HG02623 (cell line): ENCODE measurements at regions not wholly inside any gene's neighbourhood (a gene's known extent, or its start where the extent isn't known, plus 50 kb on each side); places are given as distances from the start of the nearest gene placed in this dataset.

Experiments used
- ATAC-seq: cut with Tn5 transposase; IDR thresholded peaks from one replicate; pipeline ENCODE4 v1.9.1; 2021; ENCODE audit warnings: moderate library complexity; ENCODE audit not compliant: unreplicated experiment

DNA sequence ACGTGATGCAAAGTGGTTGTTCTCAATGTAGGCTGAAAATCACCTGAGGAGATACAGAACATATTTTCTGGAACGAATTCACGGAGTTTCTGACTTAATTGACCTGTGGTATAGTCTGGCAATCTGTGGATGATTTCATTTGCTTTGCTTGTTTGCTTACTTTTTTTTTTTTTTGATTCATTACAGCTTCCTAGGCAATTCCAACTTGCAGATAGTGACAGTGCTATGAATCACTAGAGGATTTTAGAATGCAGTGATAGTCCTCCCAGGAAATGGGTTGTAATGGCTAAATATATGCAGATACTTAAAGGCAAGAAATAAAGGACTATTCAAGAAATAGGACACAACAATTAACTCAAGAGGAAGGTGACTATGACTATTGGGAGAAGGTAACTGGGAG, 1378.1 kb upstream of the PRMT6 start:
- ATAC-seq, result no peak

DNA sequence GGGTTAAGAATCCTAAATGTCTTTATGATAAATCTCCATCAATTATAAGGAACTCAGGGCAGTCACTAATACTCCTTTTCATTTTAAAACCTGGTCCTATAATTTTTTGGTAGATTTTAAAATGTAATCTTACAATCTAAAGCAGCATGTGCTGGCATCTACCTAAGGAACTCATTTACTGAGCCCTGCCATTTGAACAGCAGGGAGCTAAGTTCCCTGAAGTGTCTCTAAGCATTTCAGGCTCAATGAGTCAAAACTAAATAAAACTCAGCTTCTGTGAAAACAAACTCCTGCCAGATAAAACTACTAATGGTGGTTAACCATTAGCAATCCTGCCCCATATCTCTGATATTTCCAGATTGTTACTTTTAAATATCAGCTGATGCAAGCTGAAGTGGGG, 1371.8 kb upstream of the PRMT6 start:
- ATAC-seq, result no peak

DNA sequence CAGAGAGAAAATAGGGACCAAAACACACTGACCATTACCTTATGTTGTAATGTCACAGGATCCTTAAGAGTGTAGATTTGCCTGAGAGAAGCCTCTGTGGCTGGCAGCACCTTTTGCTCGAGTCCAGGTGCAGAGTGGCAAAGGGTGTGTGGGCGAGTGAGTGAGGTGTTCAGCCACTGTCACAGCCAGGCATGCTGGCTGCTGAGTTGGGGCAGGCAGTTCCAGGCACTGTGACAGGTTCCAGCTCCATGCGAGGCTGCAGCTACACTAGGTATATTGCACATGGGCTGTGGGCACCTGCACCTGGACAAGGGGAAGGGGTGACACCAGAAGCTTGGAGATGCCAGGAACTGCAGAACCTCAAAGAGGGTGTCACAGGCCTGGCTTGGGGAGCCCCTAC, 1370.4 kb upstream of the PRMT6 start:
- no peak for ATAC-seq

DNA sequence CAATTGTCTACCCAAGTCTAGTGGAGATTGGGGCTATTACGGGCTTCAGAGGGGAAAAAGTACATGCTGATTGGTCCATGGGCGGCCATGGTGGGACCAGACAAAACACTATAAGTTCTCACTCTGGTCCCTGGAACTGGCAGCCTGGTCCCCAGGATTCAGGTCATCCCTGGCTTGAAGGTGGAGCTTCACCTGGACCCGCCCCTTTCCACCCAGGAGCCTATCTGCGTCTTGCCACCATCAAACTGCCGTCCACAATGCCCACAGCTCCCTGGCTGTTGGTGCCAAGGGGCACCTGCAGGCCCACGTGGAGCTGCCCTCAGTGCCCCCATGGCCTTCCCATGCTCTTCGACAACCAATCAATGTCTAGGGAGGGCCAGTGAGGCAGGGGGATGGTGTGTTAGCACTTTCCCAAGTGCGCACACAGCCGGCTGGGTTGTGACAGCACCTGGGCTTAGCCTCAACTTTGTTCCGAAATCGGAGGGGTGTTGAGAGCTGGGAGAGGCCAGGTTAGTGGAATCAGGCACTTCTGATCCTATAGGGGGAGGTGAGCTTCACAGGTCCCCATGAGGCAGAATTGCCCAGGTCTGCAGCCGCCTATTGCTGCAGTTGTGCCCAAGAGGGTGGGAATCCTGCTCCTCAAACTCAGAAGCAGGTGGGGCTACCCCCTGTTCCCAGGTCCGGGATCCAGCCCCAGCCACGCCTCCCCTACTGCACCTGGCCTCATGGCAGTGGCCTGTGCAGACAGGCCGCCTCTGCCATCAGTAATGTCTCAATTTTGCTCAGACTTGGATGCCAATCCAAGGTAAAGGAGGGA, 1369.4 kb upstream of the PRMT6 start:
- ATAC-seq, result no peak

DNA sequence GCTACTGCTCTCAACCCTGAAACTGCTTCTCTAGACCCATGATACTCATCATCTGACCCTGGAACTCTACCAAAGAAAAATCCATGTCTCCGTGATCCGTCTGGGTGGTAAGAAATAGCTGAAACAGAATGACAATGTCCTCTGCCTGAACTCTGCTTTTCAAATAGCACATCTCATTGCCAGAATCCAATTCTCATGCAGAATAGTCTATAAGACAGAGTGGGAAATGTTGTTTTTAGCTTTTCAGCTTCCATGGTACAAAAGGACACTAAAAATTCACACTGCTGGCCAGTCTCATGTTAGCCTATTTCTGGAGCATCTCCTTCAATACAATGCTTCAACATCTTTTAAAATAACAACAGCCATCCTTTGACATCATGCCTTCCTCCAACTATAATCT, 1355.8 kb upstream of the PRMT6 start:
- ATAC-seq, result no peak

DNA sequence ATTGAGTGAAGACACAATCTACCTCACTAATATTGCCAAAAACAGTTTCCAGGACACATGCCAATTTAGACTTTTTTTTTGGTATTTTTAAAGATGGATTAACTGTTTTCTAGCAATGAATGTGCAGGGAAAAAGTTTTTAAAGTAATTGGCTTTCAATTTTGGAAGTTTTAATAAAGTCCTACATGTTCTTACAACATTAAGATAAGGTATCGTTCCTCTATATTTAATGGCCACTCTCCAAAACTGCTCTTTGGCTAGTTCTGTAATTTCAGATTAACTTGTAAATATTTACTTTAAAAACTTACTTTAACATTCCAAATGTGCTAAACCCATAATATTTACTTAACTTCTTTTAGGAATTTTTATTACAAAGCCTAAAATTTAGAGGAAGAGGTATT, 1332.2 kb upstream of the PRMT6 start:
- ATAC-seq, result no peak

DNA sequence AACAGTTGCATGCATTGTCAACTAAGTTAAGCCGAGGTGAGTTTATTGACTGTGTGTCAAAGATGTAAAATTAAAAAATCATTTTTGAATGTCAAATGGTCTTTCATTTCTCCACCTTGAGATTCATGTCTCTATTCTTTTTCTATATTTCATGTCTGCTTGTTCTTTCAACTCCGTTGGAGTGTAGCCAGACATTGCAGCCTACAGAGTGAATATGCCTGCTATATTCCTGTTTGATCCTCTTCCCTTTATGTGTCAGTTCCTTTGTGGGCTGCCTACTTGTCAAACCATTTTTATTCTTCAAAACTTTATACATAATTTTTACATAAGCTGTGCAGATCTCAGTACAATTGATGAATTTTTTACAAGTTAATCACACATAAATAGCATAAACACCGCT, 1325.8 kb upstream of the PRMT6 start:
- ATAC-seq, result no peak

DNA sequence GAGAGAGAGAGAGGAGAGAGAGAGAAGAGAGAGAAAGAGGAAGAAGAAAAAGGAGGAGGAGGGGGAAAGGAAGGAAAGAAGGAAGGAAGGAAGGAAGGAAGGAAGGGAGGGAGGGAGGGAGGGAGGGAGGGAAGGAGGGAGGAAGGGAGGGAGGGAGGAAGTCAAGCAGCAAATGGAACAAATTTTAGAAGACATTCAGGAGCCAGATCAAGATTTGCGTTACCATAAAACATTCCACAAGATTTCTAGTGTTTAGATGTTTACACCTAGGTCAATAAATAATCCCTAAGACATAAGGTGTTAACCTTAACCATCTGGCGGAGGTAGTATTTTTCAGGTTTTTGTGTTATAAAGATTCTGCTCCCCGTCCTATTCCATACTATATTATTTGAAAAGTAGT, 1320.1 kb upstream of the PRMT6 start:
- no peak for ATAC-seq

DNA sequence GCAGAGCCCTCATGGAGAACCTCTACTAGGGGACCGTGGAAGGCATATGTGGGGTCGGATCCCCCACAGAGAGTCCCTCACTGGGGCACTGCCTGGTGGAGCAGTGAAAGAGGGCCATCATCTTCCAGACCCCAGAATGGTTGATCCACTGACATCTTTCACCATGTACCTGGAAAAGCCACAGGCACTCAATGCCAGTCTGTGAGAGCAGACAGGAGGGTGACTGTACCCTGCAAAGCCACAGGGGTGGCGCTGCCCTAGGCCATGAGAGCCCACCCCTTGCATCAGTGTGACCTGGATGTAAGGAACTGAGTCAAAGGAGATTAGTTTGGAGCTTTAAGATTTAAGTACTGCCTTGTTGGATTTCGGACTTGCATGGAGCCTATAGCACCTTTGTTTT, 1276.7 kb upstream of the PRMT6 start:
- ATAC-seq, result no peak

DNA sequence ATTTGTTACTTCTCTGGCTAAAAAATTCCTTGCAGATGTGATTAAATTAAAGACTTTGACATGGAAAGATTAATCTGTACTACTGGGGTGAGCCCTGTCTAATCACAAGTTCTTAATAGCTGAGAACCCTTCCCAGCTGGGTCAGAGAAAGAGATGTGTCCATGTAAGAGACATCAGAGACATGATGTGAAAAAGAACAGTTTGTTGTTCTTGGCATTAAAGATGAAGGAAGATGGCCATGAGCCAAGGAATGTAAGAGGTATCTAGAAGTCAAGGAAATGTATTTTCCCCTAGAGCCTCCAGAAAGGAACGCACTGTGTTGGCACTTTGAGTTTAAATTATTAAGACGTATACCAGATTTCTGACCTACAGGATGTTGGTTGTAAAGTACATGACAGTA, 1271.5 kb upstream of the PRMT6 start:
- no peak for ATAC-seq

DNA sequence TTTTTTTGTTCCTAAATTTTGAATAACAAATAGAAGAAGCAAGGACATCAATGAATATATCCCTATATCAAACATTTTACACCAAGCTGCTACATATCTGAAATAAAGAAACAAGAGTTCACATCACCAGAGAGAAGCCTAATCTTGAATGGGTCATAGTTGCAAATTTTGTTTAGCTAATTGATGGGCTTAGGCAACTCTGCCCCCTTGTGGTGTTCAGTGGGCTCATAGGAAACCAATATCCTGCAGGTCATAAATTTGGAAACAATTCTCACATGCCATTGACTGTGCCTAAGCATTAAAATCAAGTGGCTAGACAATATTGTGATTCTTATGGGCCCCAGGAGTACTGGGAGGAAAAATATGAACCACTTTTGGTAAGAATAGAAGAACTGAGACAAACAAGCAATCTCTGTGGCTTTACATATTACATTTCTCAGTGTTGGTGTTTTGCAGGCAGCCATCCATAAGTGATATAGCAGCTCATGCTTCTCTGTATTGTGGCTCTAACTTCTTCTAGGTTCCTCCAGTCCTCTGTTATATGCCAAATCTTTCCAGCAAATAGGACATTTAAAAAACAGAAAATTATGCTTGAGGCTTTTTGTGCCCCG, 1262.8 kb upstream of the PRMT6 start:
- peak; percentile 67 for ATAC-seq

DNA sequence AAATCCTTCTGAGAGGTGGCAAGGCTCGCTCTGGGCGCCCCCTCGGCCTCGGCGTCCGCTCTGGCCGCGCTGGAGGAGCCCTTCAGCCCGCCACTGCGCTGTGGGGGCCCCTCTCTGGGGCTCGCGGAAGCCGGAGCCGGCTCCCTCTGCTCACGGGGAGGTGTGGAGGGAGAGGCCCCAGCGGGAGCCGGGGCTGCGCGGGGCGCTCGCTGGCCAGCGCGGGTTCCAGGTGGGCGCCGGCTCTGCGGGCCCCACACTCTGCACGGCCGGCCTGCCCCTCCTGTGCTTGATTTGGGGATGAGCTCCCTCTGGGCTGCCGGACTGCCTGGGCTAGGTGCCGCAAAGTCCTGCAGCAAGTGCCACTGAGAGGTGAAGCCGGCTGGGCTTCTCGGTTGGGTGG, 1260.7 kb upstream of the PRMT6 start:
- no peak for ATAC-seq

DNA sequence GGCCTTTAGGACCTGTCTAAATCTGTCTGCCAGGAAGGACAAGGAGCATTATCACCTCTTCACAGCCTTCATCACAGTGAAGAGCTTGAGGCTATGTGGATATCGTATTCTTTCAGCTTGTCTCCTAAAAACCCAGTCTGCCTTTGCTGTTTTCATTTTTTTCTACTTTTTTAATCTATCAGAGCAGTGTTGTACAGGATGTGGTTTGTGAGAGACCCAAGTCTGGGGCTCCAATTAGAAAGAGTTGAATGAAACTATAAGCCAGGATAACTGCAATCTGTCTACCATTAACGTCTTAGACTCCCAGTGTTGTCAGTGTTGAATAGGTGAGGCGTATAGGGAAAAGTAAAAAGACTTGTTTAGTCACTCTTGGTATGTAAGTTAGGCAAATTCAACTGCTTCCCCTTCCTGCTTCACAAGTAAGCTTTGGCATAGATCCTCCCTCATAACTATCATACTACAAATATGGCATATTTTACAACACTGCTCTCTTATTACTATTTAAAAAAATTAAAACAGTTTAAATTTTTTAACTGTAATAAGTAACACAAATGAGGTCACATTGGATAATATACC, 1225.8 kb upstream of the PRMT6 start:
- no peak for ATAC-seq

DNA sequence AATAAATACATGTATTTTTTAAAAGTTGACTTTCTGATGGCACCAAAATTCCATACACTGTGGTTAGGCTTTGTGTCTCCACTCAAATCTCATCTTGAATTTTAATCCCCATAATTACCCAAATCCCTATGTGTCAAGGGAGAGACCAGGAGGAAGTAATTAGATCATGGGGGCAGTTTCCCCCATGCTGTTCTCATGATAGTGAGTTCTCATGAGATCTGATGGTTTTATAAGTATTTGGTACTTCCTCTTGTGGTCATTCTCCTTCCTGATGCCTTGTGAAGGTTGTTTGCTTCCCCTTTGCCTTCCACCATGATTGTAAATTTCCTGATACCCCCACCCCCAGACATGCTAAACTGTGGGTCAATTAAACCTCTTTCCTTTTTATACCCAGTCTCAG, 1218.4 kb upstream of the PRMT6 start:
- no peak for ATAC-seq

DNA sequence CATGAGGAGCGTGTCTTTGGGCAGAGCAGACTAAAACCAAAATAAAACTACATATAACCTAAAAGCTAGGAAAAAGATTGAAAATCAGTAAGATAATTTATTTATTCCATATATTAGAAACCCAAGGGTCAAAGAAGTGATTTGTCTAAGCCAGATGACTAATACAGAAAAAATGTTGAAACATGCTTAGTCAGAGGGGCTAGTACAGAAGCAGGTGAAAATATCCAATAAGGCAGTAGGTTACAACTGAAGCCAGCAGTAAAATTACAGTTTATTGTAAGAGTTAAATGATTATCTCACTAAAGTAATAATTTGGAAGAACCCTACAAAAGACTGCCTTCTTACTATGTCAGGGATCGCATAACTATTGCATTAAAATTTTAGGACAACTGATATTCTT, 1190.9 kb upstream of the PRMT6 start:
- ATAC-seq, result no peak

DNA sequence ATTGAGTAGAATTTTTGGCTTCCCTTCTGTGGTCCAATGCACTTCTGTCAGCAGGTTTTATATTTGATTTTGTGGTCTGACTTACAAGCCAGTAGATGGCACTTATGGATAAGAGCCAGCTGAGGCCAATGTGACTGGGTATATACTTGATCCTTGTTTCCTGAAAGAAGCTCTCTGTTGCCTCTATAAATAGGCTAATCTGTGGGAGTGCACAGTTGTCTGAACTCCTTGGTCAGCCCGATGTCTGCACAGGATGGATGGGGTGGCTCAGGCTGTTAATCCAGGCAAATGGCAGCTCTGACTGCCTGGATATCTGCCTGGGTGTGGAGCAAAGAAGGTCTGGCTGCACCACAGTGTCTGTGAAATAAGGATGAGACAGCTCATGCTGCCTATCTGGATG, 1183.7 kb upstream of the PRMT6 start:
- no peak for ATAC-seq

DNA sequence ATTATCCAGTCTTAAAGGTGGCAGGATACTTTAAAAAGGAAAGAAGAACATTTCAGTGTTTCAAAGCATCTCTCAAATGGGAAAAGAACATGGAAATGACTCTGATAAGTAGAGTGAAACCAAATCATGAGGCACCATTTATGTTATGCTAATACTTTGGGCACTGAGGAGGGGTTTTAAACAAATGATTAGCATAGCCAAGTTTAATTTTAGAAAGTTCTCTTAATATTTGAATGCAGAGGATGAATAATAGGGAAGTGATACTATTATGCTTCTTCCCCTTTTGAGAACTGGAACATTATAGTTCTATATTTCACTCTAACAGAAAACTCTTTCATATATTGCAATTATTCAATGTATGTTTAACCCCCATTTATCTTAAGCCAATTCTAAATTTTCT, 1181.9 kb upstream of the PRMT6 start:
- peak; percentile 67 for ATAC-seq

DNA sequence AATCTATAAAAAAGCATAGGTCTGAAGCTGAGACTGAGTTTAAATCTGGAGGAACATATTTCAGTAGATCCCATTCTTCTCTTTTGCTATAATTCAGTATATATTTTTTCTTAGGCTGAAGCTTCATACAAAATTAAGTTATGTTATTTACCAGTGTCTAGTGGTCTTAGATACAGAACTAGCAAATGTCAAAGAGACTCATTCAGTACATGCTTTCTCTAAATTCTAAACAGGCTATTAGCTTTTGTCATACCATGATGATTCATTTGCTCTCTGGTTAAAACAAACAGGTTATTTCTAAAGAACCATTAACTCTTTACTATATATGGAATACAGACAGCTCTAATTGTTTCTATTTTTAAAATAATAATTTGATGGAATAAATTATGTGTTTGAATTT, 1170.2 kb upstream of the PRMT6 start:
- no peak for ATAC-seq

DNA sequence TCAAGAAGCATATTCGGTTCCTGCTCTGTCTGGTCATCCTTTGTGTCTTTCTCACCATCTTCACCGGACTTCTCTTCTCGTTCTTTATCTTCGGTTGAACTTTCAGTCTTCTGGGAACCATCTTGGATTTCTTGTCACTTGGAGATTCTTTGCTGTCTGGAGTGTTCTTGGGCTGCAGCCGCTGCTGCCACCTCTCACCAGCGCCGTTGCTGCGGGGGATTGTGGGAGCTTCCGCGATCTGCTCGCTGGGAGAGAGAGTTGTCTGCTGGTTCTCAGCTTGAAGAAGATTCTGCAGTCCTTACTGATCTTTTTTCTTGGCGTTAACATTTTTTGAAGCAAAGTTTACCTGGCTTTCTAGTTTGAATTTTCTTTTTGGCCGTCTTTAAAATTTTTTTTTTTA, 1165.2 kb upstream of the PRMT6 start:
- ATAC-seq, result no peak

DNA sequence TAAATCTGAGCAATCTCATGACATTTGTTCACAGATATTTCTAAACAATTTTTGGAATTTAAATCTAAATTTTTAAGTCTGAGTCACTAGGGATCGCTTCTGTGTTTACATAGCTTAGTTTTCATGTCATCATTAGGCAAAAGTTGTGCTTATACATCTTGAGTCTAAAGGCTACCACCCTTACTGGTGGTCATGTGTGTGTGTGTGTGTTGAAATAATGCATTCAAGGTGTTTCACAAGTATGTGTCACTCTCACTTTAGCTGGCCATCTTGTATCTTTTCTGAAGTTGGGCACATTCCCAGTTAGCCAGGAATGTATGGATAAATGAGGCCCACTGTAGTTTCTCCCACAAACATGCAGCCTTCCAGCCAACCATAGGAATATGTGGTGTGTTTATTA, 1162.5 kb upstream of the PRMT6 start:
- ATAC-seq, result no peak

DNA sequence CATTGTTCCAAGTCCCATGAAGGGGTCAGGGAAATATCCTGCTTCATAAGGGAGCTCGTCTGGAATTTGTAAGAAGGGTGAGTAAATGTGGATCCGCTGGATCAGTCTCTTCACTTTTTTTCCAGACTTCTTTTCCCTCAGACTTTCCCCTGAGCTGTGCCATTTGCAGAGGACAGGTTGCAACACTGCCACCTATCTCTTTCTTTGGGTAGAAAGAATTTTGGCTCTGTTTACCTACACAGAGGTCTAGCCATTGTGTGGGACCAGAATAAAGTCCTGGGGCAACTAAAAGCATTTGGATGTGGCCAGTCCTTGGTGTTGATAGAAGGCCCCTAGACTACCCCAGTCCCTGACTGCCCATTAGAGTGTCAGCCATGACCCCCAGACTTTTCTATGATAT, 1146.7 kb upstream of the PRMT6 start:
- no peak for ATAC-seq

DNA sequence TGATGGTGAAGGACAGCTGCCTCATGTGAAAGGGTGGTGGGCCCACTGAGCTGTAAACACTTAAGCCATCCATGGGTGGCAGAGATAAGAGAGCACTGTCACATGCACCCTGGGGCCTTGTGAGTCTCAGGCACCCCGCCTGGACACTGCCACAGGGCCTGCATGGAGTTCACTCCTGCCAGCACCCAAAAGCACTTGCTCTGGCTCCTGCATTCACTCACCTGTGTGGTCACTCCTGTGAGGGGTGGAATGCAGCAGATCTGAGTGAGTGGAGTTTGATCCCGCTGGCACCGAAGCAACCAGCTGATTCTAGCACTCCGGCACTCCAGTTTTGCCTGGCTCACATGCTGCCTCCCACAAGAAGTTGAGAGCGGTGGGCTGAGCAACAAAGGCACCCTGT, 1142.1 kb upstream of the PRMT6 start:
- ATAC-seq, result no peak

DNA sequence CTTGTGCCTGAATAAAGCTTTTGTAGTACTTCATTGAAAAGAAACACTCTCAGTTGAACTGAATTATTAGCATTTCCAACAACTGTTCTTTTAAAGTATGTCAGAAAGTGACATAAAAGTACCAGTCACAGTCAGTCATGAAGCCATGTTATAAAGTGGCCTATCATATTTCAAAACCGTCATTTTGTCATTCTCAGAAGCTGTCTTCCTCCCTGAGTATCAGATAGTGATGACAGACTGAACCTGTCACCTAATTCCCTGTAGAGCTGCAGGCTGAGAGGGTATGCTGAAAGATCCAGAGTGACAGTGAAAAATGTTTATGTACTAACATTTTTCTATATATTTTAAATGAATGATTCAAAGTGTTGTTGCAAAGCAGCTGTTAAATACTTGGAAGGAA, 1121.7 kb upstream of the PRMT6 start:
- no peak for ATAC-seq
